ENCODE measurements at regions not wholly inside any gene's neighbourhood (a gene's known extent, or its start where the extent isn't known, plus 50 kb on each side); places are given as distances from the start of the nearest gene placed in this dataset.

GRCh38 chr10:78277314-78278057 is 243.8 kb downstream of the RPS24 start:
- no peak for DNase-seq

GRCh38 chr10:78278058-78278404 is 244.4 kb downstream of the RPS24 start:
- DNase-seq, result no peak

GRCh38 chr10:78279756-78280155 is 246.1 kb downstream of the RPS24 start:
- DNase-seq, result no peak

GRCh38 chr10:78280604-78281003 is 246.9 kb downstream of the RPS24 start:
- DNase-seq, result no peak

GRCh38 chr10:78281627-78282026 is 248.0 kb downstream of the RPS24 start:
- DNase-seq, result no peak

DNA sequence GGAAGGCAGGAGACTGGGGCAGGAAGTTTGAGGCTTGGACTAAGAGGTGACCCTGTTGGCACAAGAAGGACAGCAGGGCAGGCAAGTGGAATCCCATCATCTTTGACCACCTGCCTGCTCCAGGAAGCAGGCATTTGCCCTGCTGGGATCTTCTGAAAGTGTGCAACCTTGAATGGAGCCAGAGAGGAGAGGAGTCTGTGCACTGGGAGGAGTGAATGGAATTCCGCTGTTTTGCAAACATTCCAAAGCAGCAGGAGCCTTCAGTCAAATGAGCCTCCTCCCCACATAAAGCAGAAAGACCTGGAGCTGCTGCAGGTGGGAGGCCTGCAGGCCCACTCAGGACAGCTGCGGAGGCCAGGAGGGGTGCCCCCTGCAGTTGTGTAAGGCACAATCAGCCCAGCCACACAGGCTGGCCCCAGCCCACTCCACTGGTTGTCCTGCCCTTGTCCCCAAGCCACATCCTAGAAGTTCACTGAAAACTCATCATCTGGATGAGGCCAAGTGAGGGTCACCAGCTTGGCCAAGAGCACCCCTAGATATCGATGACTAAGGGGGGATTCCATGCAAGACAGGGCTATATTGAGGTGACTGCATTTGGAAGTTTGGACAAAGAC is 249.5 kb downstream of the RPS24 start:
- no peak for DNase-seq

GRCh38 chr10:78284381-78284780 is 250.7 kb downstream of the RPS24 start:
- no peak for DNase-seq

GRCh38 chr10:78285226-78285625 is 251.6 kb downstream of the RPS24 start:
- no peak for DNase-seq

DNA sequence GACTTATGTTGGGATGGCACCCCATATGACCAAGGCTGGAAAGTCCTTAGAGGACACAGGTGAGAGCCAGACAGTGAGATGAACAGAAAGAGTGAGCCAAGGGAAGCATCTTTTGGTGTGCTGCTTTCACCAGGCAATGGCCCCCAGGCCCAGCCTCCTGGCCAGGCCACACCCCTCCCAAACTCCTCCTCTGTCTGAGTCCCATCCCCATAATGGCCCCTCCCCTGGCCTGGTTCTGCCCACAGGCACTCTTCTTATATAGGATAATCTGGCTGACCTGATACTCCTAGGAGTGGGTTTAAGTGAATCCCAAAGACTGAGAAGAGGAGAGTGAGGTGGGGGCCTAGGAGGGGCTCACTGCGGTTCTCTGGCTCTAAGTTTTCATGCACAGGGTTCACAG is 252.5 kb downstream of the RPS24 start:
- no peak for DNase-seq

GRCh38 chr10:78286668-78287067 is 253.0 kb downstream of the RPS24 start:
- no peak for DNase-seq

GRCh38 chr10:78287618-78288017 is 254.0 kb downstream of the RPS24 start:
- no peak for DNase-seq

GRCh38 chr10:78288663-78289062 is 255.0 kb downstream of the RPS24 start:
- DNase-seq, result no peak

- no peak for DNase-seq
Measured at GRCh38 chr10:78290131-78290750, 256.6 kb downstream of the RPS24 start.

- DNase-seq, result no peak
Measured at GRCh38 chr10:78291722-78292121, 258.1 kb downstream of the RPS24 start.

- DNase-seq, result no peak
Measured at GRCh38 chr10:78292250-78292981, 258.8 kb downstream of the RPS24 start.

DNA sequence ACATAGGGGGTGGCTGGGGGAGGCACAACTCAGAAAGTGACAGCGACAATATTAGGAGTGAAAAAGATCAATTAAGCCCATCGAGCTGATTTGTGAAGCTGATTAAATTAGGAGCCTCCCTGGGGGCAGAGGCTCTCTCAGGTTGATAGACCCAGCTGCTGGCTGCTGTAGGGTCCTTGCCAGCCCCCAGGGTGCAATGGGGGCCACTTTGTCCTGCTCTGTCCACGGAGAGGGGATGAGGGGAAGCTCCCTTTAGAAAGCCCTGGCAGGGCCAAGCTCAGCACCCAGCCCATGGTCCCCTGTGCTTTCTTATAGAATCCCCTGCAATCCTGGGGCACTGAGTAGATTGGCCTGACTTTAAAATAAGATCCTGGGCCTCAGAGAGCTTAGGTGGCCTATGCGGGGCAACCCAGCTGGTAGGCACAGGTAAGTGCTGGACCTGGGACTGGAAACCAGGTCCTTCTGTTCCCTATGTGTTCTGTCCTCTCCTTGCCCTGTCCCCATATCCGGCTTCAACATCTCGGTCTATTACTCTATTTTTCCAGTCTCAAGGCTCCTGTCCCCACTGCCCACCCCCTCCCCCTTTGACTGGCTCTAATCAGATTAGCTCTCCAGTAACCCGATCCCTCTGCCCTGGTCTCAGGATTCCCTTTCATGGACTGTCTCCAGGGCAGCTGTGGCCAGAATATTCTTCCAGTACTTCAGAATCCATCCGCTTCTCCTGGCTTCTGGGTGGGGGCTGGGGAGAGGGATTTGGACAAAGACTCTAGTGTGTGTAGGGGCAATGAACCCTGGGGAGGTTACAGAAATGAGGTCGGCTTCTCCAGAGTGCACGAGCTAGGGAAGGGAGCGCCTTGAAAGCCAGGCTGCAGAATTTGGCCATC is 259.6 kb downstream of the RPS24 start:
- DNase-seq, result peak; percentile 90

- DNase-seq, result no peak
Measured at GRCh38 chr10:78295242-78295641, 261.6 kb downstream of the RPS24 start.

- no peak for DNase-seq
Measured at GRCh38 chr10:78296785-78297184, 263.1 kb downstream of the RPS24 start.

- no peak for DNase-seq
Measured at GRCh38 chr10:78297997-78298396, 264.3 kb downstream of the RPS24 start.

GRCh38 chr10:78298835-78299234 is 265.2 kb downstream of the RPS24 start:
- DNase-seq, result no peak

DNA sequence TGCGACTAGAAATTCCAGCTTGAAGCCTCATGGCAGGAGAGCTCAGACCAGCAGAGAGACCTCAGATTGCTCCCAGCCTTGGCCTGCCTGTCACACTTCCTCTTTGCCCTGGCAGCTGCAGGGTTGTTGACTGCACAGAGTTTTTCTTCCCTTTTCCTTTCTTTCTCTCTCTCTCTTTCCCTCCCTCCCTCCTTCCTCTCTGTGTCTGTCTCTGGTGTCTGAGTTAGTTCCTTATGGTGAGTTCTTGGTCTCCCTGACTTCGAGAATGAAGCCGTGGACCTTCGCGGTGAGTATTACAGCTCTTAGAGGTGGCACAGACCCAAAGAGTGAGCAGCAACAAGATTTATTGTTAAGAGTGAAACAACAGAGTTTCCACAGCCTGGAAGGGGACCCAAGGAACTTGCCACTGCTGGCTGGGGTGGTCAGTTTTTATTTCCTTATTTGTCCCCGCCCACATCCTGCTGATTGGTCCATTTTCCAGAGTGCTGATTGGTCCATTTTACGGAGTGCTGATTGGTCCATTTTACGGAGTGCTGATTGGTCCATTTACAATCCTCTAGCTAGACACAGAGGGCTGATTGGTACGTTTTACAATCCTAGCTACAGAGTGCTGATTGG is 266.3 kb downstream of the RPS24 start:
- no peak for DNase-seq

DNA sequence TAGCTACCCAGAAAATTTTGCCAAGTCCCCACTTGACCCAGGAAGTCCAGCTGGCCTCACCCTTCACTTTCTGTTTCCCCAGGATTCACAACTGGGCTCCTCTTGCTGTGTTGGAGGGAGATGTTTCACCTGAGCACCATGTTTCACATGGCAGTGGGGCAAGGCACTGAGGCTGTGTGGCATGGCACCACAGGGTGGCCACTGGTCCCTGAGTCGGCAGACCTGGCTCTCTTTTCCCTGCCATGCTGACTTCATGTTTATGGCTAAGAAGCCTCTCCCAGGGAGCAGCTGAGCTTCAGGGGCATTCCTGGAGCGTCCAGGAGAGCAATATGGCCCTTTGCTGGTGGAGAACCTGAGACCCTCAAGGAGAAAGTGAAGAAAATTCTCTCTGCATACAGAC is 266.9 kb downstream of the RPS24 start:
- DNase-seq, result no peak

Data from eye (tissue), 1 donor.